ENCODE measurements at regions not wholly inside any gene's neighbourhood (a gene's known extent, or its start where the extent isn't known, plus 50 kb on each side); places are given as distances from the start of the nearest gene placed in this dataset.

DNA sequence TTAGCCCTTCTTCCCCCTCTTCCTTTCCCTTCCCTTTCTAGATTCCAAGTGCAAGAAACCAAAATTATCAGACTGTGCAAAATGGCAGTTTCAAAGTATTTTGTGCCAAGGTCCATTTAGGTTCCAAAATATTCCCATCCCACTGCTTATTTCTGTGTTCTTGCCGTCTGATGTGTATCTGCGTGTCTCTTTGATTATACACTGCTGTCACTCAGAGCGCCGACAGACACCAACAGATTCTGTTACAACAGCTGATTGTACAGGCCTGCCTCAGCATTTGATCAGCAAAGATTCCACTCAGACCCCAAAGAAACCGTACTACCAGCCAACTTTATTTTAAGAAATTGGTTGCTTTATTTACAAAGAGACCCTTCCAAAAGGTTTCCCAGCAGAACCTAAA is 225.6 kb upstream of the SATB1 start:
- TF ChIP-seq, protein P1, sequence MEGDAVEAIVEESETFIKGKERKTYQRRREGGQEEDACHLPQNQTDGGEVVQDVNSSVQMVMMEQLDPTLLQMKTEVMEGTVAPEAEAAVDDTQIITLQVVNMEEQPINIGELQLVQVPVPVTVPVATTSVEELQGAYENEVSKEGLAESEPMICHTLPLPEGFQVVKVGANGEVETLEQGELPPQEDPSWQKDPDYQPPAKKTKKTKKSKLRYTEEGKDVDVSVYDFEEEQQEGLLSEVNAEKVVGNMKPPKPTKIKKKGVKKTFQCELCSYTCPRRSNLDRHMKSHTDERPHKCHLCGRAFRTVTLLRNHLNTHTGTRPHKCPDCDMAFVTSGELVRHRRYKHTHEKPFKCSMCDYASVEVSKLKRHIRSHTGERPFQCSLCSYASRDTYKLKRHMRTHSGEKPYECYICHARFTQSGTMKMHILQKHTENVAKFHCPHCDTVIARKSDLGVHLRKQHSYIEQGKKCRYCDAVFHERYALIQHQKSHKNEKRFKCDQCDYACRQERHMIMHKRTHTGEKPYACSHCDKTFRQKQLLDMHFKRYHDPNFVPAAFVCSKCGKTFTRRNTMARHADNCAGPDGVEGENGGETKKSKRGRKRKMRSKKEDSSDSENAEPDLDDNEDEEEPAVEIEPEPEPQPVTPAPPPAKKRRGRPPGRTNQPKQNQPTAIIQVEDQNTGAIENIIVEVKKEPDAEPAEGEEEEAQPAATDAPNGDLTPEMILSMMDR (IDR thresholded peaks at IDR 0.05) = no peak
- TF ChIP-seq POLR2AphosphoS5 (IDR thresholded peaks at IDR 0.05) = no peak

Data from suprapubic skin (tissue), 3 donors.